PC-3 (cell line): ENCODE measurements at regions not wholly inside any gene's neighbourhood (a gene's known extent, or its start where the extent isn't known, plus 50 kb on each side); places are given as distances from the start of the nearest gene placed in this dataset.

Source experiments
- CTCF ChIP-seq: fragments of 300-600 bp; sonication (generic); conservative IDR thresholded peaks from 2 replicates; pipeline ENCODE4 v1.5.1; 2017; ENCODE audit warnings: antibody characterized with exemption, low read depth, mild to moderate bottlenecking, low read length
- EZH2phosphoT487 ChIP-seq: fragments of 300-600 bp; sonication (generic); IDR thresholded peaks from 2 replicates; pipeline ENCODE4 v1.6.1; 2018; ENCODE audit warnings: mild to moderate bottlenecking, antibody characterized with exemption, low read length, borderline replicate concordance

- no peak for TF ChIP-seq CTCF
- no peak for TF ChIP-seq EZH2phosphoT487
Measured at GRCh38 chr15:29903028-29903427, 80.8 kb upstream of the TJP1 start.
